C4-2B (cell line): ENCODE measurements at regions not wholly inside any gene's neighbourhood (a gene's known extent, or its start where the extent isn't known, plus 50 kb on each side); places are given as distances from the start of the nearest gene placed in this dataset.

Source experiments
- H3K27ac ChIP-seq: fragments of 450-650 bp; 2 replicates; pipeline ENCODE4 v1.5.1; 2017
- ZFX ChIP-seq: fragments of 450-650 bp; IDR thresholded peaks from 2 replicates; pipeline ENCODE4 v1.6.1; 2017
- TF ChIP-seq, protein P1 (sequence below): fragments of 450-650 bp; conservative IDR thresholded peaks from 2 replicates; pipeline ENCODE4 v1.5.1; 2017; ENCODE audit warnings: mild to moderate bottlenecking

DNA sequence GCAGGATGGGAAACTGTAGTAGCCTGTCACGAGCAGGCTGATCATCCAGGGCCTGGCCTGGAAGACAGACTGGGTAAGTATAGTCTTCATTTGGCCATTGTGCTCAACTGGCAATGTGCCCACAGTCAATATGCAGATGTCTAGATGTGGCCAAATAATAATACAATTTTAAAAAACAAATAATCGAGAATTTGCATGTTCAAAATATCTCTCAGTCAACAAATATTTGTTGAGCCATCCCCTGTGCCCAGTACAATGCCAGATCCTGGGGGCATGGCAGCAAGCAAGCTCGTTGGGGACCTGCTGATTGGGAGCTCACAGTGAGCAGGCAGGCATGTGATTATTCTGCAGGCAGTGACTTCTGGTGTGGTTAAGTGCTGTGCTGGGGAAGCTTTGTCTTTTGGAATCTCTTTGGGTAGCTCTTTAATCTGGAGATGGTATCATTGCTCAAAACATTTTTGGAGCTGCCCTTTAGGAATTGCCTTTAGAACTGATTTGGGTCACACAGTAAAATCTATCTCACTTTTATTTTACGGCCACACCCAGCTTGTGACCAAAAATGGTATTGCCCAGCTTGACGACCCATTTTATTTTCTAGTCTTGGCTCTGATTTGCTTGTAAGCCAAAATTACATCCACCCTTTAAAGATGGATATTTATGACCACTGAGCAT, 92.2 kb downstream of the PLCE1 start:
- H3K27ac ChIP-seq = no peak overlapping the region
- TF ChIP-seq, protein P1, sequence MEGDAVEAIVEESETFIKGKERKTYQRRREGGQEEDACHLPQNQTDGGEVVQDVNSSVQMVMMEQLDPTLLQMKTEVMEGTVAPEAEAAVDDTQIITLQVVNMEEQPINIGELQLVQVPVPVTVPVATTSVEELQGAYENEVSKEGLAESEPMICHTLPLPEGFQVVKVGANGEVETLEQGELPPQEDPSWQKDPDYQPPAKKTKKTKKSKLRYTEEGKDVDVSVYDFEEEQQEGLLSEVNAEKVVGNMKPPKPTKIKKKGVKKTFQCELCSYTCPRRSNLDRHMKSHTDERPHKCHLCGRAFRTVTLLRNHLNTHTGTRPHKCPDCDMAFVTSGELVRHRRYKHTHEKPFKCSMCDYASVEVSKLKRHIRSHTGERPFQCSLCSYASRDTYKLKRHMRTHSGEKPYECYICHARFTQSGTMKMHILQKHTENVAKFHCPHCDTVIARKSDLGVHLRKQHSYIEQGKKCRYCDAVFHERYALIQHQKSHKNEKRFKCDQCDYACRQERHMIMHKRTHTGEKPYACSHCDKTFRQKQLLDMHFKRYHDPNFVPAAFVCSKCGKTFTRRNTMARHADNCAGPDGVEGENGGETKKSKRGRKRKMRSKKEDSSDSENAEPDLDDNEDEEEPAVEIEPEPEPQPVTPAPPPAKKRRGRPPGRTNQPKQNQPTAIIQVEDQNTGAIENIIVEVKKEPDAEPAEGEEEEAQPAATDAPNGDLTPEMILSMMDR = no peak
- TF ChIP-seq ZFX = no peak

DNA sequence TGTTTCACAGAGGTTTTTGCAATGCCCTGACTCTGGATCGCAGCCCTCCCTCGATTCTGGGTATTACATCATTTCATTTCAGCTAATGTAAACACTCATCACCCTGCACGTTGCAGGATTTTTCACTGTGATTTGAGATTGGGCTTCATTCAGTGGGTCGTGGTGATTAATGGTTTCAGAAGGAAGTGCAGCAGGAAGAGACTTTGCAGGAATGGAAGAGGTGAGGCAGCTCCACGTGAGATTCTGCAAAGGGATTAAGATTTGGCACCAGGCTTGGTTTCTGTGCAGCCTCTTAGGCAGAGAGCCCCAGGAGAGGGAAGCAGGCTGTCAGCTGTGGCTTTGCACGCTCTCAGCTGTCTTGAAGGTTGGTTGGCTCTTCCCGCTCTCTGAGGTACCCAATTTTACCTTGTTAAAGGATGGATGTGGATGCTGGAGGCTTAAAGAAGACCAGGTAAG, 95.2 kb downstream of the PLCE1 start:
- H3K27ac ChIP-seq = no peak overlapping the region
- TF ChIP-seq ZFX = no peak
- TF ChIP-seq, protein P1 = no peak

DNA sequence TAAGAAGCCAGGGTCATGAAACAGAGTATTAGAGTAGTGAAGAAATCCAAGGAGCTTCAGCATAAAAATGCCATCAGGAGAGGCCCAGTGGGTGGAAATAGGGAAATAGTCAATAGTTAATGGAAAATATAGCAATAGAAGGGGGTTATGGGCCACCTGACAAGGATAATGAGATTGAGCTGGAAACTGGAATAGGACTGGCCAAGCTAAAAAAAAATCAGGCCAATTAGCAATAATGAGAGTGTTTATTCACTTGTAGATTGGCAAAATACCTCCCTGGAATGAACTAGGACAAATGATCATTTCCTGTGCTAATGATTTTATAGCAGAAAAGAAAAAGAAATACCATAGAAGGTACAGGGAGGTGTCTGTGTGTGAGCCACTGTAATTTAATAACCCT, 97.9 kb downstream of the PLCE1 start:
- no peak overlapping the region for H3K27ac ChIP-seq
- TF ChIP-seq, protein P1 = no peak
- no peak for TF ChIP-seq ZFX

DNA sequence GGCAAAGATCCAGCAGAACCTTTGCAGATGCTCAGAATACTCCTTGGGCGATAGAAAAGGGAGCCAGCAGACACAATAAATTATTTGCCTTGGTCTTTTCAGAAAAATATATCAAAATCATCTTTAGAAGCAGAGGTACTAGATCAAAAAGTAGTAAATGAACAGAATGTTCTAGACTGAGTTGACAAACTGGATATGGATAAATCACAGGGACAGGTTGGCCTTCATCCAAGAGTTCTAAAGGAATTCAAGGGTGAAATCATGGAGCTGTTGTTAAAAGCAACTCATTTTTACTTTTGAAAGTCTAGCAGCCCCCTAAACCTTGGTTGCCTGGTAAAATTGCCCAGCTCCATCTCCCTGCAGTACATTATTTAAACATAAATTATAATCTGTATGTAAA, 99.1 kb downstream of the PLCE1 start:
- TF ChIP-seq, protein P1 = no peak
- TF ChIP-seq ZFX = no peak
- no peak overlapping the region for H3K27ac ChIP-seq

DNA sequence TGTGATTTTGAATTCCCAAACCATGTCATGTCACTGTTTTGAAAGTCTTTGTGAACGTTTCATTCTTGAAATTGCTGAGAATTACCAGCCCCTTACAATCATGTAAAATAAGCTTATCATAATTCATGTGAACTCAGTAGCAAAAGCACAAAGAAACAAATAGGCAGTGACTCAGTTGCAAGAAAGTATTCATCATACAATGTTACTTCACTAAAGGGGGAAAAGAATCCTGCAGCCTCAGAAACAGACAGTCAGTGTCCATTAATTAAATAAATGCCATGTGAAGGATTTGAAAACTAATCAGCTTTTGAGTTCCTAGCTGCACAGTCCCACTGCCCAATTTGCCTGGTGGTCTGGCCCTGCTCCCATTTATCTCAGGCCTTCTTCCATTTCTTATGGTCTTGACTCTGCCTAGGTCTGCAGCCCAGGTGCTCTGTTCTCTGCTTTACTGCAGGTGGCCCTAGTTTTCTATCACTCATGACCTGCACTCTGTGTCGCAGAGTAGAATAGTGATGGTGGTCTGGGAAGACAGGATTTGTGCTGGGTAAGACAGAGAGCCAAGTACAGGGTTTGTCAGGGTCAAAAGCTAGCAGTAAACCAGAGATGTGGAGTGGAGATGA, 99.7 kb downstream of the PLCE1 start:
- H3K27ac ChIP-seq = no peak overlapping the region
- no peak for TF ChIP-seq ZFX
- TF ChIP-seq, protein P1 = no peak

DNA sequence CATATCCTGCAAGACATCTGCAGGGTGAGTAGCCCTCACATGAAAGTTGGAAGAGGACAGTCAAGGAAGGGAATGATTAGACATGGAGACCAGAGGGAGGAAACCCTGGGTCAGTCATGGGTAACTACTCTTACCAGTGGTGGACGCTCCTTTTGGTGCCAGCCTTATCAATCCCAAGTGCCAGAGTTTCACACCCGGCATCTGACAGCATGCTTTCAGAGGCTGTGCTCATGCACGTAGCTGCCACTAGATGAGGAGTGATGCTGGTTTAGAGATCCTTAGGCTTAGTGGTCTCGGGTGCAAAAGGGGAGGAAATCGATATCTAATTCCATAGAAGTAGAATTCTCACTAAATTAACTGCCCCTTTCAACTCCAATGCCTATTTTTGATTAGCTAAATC, 100.8 kb downstream of the PLCE1 start:
- TF ChIP-seq, protein P1 = no peak
- no peak for TF ChIP-seq ZFX
- H3K27ac ChIP-seq = no peak overlapping the region

DNA sequence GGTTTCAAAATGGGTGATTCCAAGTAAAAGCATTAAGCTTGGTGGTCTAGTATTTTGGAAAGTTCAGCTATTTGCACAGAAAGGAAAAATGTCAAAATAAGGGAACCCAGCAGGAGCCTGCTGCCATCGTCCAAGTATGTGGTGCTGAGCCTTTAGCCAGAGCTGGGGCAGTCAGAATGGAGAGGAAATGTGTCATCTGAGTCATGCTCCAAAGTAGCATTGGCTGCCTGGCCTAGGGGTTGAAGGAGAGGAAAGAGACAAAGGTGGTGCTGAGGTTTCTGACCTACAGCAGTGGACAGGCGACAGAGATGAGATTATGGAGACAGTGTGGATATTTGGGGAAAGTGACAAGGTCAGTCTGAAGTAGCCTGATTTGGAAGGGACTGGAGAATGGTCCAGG, 103.9 kb downstream of the PLCE1 start:
- TF ChIP-seq, protein P1 = no peak
- no peak for TF ChIP-seq ZFX
- no peak overlapping the region for H3K27ac ChIP-seq
